ENCODE measurements at regions not wholly inside any gene's neighbourhood (a gene's known extent, or its start where the extent isn't known, plus 50 kb on each side); places are given as distances from the start of the nearest gene placed in this dataset.

GRCh38 chr3:127038923-127039581, 56.1 kb downstream of the PLXNA1 start:
- DNase-seq (ENCODE audit: low spot score): peak; percentile 86
- Mint-ChIP-seq H3K27me3 (ENCODE audit: low read depth) (no peaks in the 10 kb centered on the region), H3K27ac (ENCODE audit: unreplicated experiment) (no peak overlapping the region), H3K4me3 (ENCODE audit: unreplicated experiment) (no peak overlapping the region), H3K36me3 (ENCODE audit: low read depth) (peaks cover 2% of the 10 kb centered on the region), H3K9me3 (ENCODE audit: low read depth) (no peaks in the 10 kb centered on the region), H3K4me1 (ENCODE audit: low read depth) (peaks cover 28% of the 10 kb centered on the region)
- no peak for TF ChIP-seq CTCF (IDR thresholded peaks at IDR 0.05)

DNA sequence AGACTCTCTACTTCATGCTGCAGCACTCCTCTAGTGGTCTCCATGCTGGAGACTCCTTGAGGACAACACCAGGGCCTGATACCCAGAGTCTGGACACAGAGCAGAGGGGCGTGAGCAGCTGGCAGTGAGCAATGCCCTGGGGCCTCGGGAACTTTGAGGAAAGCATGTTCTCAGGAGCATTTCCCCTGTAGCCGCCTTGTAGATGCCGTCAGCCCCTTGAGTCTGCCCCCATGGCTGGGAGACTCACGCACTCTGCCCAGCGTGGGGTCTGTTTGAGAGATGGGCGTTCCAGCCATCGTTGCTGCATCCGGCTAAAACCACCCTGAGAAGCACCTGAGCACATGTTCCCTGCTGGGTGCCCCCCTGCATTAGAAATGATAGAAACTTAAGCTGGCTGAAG, 56.8 kb downstream of the PLXNA1 start:
- Mint-ChIP-seq H3K4me3 (ENCODE audit: unreplicated experiment) (no peak overlapping the region), H3K36me3 (ENCODE audit: low read depth) (peaks cover 2% of the 10 kb centered on the region), H3K27me3 (ENCODE audit: low read depth) (no peaks in the 10 kb centered on the region), H3K4me1 (ENCODE audit: low read depth) (peaks cover 31% of the 10 kb centered on the region), H3K9me3 (ENCODE audit: low read depth) (no peaks in the 10 kb centered on the region), H3K27ac (ENCODE audit: unreplicated experiment) (no peak overlapping the region)
- TF ChIP-seq CTCF (IDR thresholded peaks at IDR 0.05): no peak
- peak; percentile 57 for DNase-seq (ENCODE audit: low spot score)

DNA sequence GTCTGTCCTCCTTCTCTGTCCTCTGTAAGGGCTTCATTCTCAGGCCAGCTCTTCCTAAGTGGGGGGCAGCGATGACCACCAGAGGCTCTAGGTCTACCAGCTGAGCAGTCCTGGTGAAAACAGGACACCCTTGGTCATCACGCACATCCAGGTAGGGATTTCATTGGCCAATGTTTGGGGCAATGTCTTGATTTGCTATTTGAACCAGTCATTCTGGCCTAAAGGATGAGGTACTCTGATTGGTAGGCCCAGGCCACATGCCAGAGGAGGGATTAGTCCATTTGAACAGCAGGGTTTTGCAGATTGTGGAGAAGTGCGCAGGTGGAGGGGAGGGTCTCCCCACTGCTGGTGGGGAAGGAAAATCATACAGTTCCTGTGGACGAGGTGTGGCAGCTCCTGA, 57.3 kb downstream of the PLXNA1 start:
- H3K36me3 Mint-ChIP-seq (ENCODE audit: low read depth): no peaks in the 10 kb centered on the region

GRCh38 chr3:127041264-127041820, 58.4 kb downstream of the PLXNA1 start:
- no peak for DNase-seq (ENCODE audit: low spot score)
- TF ChIP-seq CTCF (IDR thresholded peaks at IDR 0.05): no peak
- H3K27me3 Mint-ChIP-seq (ENCODE audit: low read depth): no peaks in the 10 kb centered on the region
- H3K36me3 Mint-ChIP-seq (ENCODE audit: low read depth): no peaks in the 10 kb centered on the region
- no peaks in the 10 kb centered on the region for H3K9me3 Mint-ChIP-seq (ENCODE audit: low read depth)
- H3K4me1 Mint-ChIP-seq (ENCODE audit: low read depth): peaks cover 28% of the 10 kb centered on the region
- no peak overlapping the region for H3K27ac Mint-ChIP-seq (ENCODE audit: unreplicated experiment)
- no peak overlapping the region for H3K4me3 Mint-ChIP-seq (ENCODE audit: unreplicated experiment)

More for the DNA sequence above, 57.3 kb downstream of the PLXNA1 start:
- no peak for DNase-seq (ENCODE audit: low spot score)
- Mint-ChIP-seq H3K27me3 (ENCODE audit: low read depth) (no peaks in the 10 kb centered on the region), H3K4me1 (ENCODE audit: low read depth) (peaks cover 30% of the 10 kb centered on the region), H3K9me3 (ENCODE audit: low read depth) (no peaks in the 10 kb centered on the region), H3K4me3 (ENCODE audit: unreplicated experiment) (no peak overlapping the region), H3K27ac (ENCODE audit: unreplicated experiment) (no peak overlapping the region)
- no peak for TF ChIP-seq CTCF (IDR thresholded peaks at IDR 0.05)

- no peak for TF ChIP-seq CTCF (IDR thresholded peaks at IDR 0.05)
- Mint-ChIP-seq H3K36me3 (ENCODE audit: low read depth) (no peaks in the 10 kb centered on the region), H3K27ac (ENCODE audit: unreplicated experiment) (no peak overlapping the region), H3K9me3 (ENCODE audit: low read depth) (no peaks in the 10 kb centered on the region), H3K4me1 (ENCODE audit: low read depth) (peaks cover 28% of the 10 kb centered on the region), H3K27me3 (ENCODE audit: low read depth) (no peaks in the 10 kb centered on the region), H3K4me3 (ENCODE audit: unreplicated experiment) (no peak overlapping the region)
- DNase-seq (ENCODE audit: low spot score): no peak
These were observed 59.0 kb downstream of the PLXNA1 start for GRCh38 chr3:127041933-127042332.

All from chondrocyte (in vitro differentiated cells).